ENCODE measurements at regions not wholly inside any gene's neighbourhood (a gene's known extent, or its start where the extent isn't known, plus 50 kb on each side); places are given as distances from the start of the nearest gene placed in this dataset.

GRCh38 chr15:31954374-31955172 lies 75.7 kb upstream of the CHRNA7 start:
- Histone ChIP-seq H3K9ac (ENCODE audit: low read length) (no peak overlapping the region), H3K27ac (ENCODE audit: low read depth, low read length) (peak overlapping the region; percentile 27), H2AFZ (ENCODE audit: low read depth, low read length) (no peak overlapping the region), H3K27me3 (ENCODE audit: insufficient read depth, low read length) (no peaks in the 10 kb centered on the region), H3K79me2 (ENCODE audit: insufficient read depth, low read length) (no peaks in the 10 kb centered on the region), H3K36me3 (ENCODE audit: insufficient read depth, low read length) (no peaks in the 10 kb centered on the region), H3K4me1 (ENCODE audit: insufficient read depth, low read length) (peaks cover 9% of the 10 kb centered on the region), H3K4me3 (ENCODE audit: insufficient read depth, low read depth, low read length) (no peak overlapping the region), H3K4me2 (ENCODE audit: low read length) (no peak overlapping the region), H3K9me3 (ENCODE audit: insufficient read depth, low read depth, low read length) (peaks cover 5% of the 10 kb centered on the region), H4K20me1 (ENCODE audit: insufficient read depth, low read length) (no peaks in the 10 kb centered on the region)
- TF ChIP-seq CTCF (IDR thresholded peaks at IDR 0.05; ENCODE audit: insufficient read depth, low read depth, low read length) (no peak), EZH2 (IDR thresholded peaks at IDR 0.05; ENCODE audit: insufficient read depth, low read length) (no peak)
- Mint-ChIP-seq H3K9me3 (ENCODE audit: unreplicated experiment) (peaks cover 9% of the 10 kb centered on the region), H3K27me3 (ENCODE audit: low read depth, unreplicated experiment) (no peaks in the 10 kb centered on the region), H3K27ac (ENCODE audit: unreplicated experiment) (peak overlapping the region; percentile 99), H3K4me1 (ENCODE audit: low read depth, unreplicated experiment) (peaks cover 52% of the 10 kb centered on the region), H3K36me3 (ENCODE audit: low read depth, unreplicated experiment) (no peaks in the 10 kb centered on the region), H3K4me3 (ENCODE audit: unreplicated experiment) (peak overlapping the region; percentile 18)
- DNase-seq (ENCODE audit: low read depth) (no peak), FAIRE-seq (no peak)

GRCh38 chr15:31955734-31956133 lies 74.6 kb upstream of the CHRNA7 start:
- Histone ChIP-seq H3K9ac (ENCODE audit: low read length) (no peak overlapping the region), H3K36me3 (ENCODE audit: insufficient read depth, low read length) (no peaks in the 10 kb centered on the region), H3K27me3 (ENCODE audit: insufficient read depth, low read length) (no peaks in the 10 kb centered on the region), H2AFZ (ENCODE audit: low read depth, low read length) (no peak overlapping the region), H3K4me2 (ENCODE audit: low read length) (no peak overlapping the region), H3K4me1 (ENCODE audit: insufficient read depth, low read length) (peaks cover 9% of the 10 kb centered on the region), H3K4me3 (ENCODE audit: insufficient read depth, low read depth, low read length) (no peak overlapping the region), H3K27ac (ENCODE audit: low read depth, low read length) (no peak overlapping the region), H4K20me1 (ENCODE audit: insufficient read depth, low read length) (no peaks in the 10 kb centered on the region), H3K9me3 (ENCODE audit: insufficient read depth, low read depth, low read length) (peaks cover 5% of the 10 kb centered on the region), H3K79me2 (ENCODE audit: insufficient read depth, low read length) (no peaks in the 10 kb centered on the region)
- FAIRE-seq (no peak), DNase-seq (ENCODE audit: low read depth) (no peak)
- H3K27ac Mint-ChIP-seq (ENCODE audit: unreplicated experiment), result peak overlapping the region; percentile 99
- H3K4me1 Mint-ChIP-seq (ENCODE audit: low read depth, unreplicated experiment), result peaks cover 52% of the 10 kb centered on the region
- H3K4me3 Mint-ChIP-seq (ENCODE audit: unreplicated experiment), result no peak overlapping the region
- H3K36me3 Mint-ChIP-seq (ENCODE audit: low read depth, unreplicated experiment), result no peaks in the 10 kb centered on the region
- peaks cover 10% of the 10 kb centered on the region for H3K9me3 Mint-ChIP-seq (ENCODE audit: unreplicated experiment)
- no peak for TF ChIP-seq CTCF (IDR thresholded peaks at IDR 0.05; ENCODE audit: insufficient read depth, low read depth, low read length)
- no peak for TF ChIP-seq EZH2 (IDR thresholded peaks at IDR 0.05; ENCODE audit: insufficient read depth, low read length)
- no peaks in the 10 kb centered on the region for H3K27me3 Mint-ChIP-seq (ENCODE audit: low read depth, unreplicated experiment)

GRCh38 chr15:31957581-31957980 lies 72.7 kb upstream of the CHRNA7 start:
- Mint-ChIP-seq H3K36me3 (ENCODE audit: low read depth, unreplicated experiment) (no peaks in the 10 kb centered on the region), H3K4me3 (ENCODE audit: unreplicated experiment) (no peak overlapping the region), H3K27me3 (ENCODE audit: low read depth, unreplicated experiment) (no peaks in the 10 kb centered on the region), H3K4me1 (ENCODE audit: low read depth, unreplicated experiment) (peaks cover 49% of the 10 kb centered on the region), H3K9me3 (ENCODE audit: unreplicated experiment) (peaks cover 15% of the 10 kb centered on the region), H3K27ac (ENCODE audit: unreplicated experiment) (peak overlapping the region; percentile 82)
- Histone ChIP-seq H3K4me1 (ENCODE audit: insufficient read depth, low read length) (peaks cover 9% of the 10 kb centered on the region), H3K36me3 (ENCODE audit: insufficient read depth, low read length) (no peaks in the 10 kb centered on the region), H3K27ac (ENCODE audit: low read depth, low read length) (no peak overlapping the region), H3K9ac (ENCODE audit: low read length) (no peak overlapping the region), H3K4me3 (ENCODE audit: insufficient read depth, low read depth, low read length) (no peak overlapping the region), H3K9me3 (ENCODE audit: insufficient read depth, low read depth, low read length) (peaks cover 5% of the 10 kb centered on the region), H3K4me2 (ENCODE audit: low read length) (no peak overlapping the region), H3K79me2 (ENCODE audit: insufficient read depth, low read length) (no peaks in the 10 kb centered on the region), H3K27me3 (ENCODE audit: insufficient read depth, low read length) (no peaks in the 10 kb centered on the region), H2AFZ (ENCODE audit: low read depth, low read length) (no peak overlapping the region), H4K20me1 (ENCODE audit: insufficient read depth, low read length) (no peaks in the 10 kb centered on the region)
- FAIRE-seq (no peak), DNase-seq (ENCODE audit: low read depth) (peak; percentile 4)
- no peak for TF ChIP-seq CTCF (IDR thresholded peaks at IDR 0.05; ENCODE audit: insufficient read depth, low read depth, low read length)
- TF ChIP-seq EZH2 (IDR thresholded peaks at IDR 0.05; ENCODE audit: insufficient read depth, low read length), result no peak
